ENCODE measurements at regions not wholly inside any gene's neighbourhood (a gene's known extent, or its start where the extent isn't known, plus 50 kb on each side); places are given as distances from the start of the nearest gene placed in this dataset.
A peak's percentile ranks its signal among the peaks of the same experiment; 100 is the strongest.

DNA sequence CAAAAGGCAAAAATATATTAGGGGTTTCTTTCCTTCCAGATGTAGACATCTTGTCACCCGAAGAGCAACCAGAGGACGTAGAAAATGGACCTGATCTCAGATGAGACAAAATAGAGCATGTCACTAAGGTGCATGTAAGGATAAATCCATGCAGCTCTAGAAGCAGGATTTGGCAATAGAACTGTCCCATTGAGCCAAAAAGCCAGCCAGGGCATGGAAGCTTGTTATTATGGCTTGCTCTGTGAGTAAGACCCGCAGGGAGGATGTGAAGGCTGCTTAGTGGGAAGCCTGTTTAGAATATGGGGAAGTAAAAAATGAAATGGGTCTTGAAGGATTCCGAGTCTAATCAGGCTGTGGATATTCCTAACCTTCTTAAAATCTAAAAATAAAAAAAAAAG, 165.6 kb upstream of the MPDZ start:
- Histone ChIP-seq H3K9me3 (ENCODE audit: control insufficient read depth, insufficient read depth, low read depth, low read length) (no peaks in the 10 kb centered on the region), H3K4me3 (ENCODE audit: low read depth, low read length) (no peak overlapping the region), H3K4me1 (ENCODE audit: control insufficient read depth, insufficient read depth, low read length) (peaks cover 3% of the 10 kb centered on the region; the same call in 1 of the 2 replicates), H3K27ac (ENCODE audit: extremely low read depth, low read depth, low read length) (no peak overlapping the region), H3K36me3 (ENCODE audit: control insufficient read depth in 2 of 2, insufficient read depth in 1 of 2, low read length in 2 of 2) (no peaks in the 10 kb centered on the region)
- ChIA-PET CTCF (no interaction called here), POLR2A (no interaction called here)
- TF ChIP-seq ZNF658 (tag by site-specific recombination; IDR thresholded peaks at IDR 0.05) (no peak), ZNF335 (tag by site-specific recombination; conservative IDR thresholded peaks at IDR 0.05) (0 out of 2 replicates have a peak, but pooled peaks have one; percentile 20)

DNA sequence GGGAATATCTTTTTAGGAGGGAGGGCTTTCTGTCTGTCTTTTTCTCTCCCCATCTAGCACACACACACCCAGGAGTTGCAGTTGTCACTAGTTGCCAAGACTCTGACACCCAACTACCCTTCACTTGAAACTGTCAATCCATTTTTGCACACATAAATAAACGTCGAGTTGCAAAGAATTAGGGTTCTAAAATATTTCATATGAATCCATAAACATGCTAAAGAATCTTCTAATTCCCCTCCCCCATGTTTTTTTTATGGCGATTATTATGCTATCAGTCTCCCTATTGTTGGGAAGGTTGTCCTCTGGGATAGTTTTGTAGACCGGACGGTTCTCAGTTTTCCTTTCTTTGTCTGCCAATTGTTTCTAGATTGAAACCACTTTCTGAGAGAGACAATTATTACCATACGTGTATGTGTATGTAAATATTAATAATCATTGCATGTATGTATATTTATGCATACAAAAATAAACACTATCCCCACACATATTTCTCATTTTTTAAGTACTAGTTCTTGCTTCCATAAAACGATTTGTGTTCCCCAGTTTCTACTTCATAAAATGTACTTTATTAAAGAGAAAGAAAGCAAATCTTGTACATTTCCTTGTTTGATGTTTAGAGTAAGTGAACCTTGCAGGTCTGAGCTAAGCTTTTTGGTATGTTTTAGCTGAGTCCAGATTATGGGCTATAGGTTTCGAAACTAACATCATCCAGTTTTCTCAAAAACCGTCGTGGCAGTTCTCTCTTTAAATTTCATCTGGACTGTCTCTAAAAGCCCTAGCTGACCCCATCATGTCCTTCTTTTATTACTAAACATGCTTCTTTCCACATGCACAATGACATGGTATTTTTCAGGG, 165.0 kb upstream of the MPDZ start:
- Histone ChIP-seq H3K4me3 (ENCODE audit: low read depth, low read length) (no peak overlapping the region), H3K36me3 (ENCODE audit: control insufficient read depth in 2 of 2, insufficient read depth in 1 of 2, low read length in 2 of 2) (no peaks in the 10 kb centered on the region), H3K4me1 (ENCODE audit: control insufficient read depth, insufficient read depth, low read length) (peaks cover 3% of the 10 kb centered on the region; the same call in 1 of the 2 replicates), H3K27ac (ENCODE audit: extremely low read depth, low read depth, low read length) (no peak overlapping the region), H3K9me3 (ENCODE audit: control insufficient read depth, insufficient read depth, low read depth, low read length) (no peaks in the 10 kb centered on the region)
- CTCF ChIA-PET = no interaction called here
- TF ChIP-seq ZNF624 (tag by site-specific recombination; IDR thresholded peaks at IDR 0.05) (no peak), ZNF174 (tag by site-specific recombination; IDR thresholded peaks at IDR 0.05) (no peak), ZNF473 (tag by site-specific recombination; IDR thresholded peaks at IDR 0.05) (no peak), ZNF76 (tag by site-specific recombination; IDR thresholded peaks at IDR 0.05; ENCODE audit: borderline replicate concordance, low read depth) (no peak), ZNF366 (tag by site-specific recombination; conservative IDR thresholded peaks at IDR 0.05) (no peak), ZNF664 (tag by site-specific recombination; IDR thresholded peaks at IDR 0.05) (no peak)
- TF ChIP-seq, protein P1, sequence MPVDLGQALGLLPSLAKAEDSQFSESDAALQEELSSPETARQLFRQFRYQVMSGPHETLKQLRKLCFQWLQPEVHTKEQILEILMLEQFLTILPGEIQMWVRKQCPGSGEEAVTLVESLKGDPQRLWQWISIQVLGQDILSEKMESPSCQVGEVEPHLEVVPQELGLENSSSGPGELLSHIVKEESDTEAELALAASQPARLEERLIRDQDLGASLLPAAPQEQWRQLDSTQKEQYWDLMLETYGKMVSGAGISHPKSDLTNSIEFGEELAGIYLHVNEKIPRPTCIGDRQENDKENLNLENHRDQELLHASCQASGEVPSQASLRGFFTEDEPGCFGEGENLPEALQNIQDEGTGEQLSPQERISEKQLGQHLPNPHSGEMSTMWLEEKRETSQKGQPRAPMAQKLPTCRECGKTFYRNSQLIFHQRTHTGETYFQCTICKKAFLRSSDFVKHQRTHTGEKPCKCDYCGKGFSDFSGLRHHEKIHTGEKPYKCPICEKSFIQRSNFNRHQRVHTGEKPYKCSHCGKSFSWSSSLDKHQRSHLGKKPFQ (tag by site-specific recombination; IDR thresholded peaks at IDR 0.05) = no peak
- POLR2A ChIA-PET = no interaction called here

DNA sequence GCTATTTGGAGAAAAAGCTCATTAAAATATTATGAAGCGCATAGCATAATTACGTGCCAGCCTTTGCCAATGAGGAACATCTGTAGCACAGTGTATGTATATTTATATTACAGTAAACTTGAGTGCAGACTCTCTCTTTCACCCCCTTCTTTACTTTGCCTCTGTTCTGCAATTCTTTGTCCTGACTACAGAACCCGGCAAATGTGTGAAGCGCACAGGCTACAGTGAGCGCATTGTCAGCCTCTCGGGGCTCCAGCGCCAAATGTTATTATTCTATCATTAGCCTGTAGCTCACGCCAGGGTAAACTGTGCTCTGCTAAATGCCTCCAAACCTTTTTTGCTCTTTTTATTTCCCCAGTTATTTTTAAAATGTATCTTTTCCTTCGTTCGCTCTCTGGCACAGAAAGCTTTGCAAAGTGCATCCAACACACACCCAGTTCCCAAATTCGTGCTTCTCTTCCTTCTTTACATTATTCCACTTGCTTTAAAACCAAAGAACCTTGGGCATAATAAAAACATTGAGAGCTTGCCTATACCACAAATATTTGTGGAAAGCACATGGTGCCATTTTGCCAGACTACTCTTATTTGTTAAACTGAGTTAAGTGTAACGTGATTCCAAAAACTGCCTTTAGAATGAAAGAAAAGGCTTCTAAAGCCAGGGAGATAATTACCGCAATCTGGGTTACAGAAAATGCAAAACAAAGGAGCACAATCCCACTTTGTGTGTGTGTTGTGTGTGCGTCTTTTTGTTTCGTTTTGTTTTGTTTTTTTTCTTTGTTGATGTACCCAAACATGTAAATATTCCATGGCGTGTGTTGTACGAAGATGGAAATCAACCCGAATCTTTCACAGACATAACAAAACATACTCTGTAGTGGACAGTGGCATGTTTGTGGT, 164.1 kb upstream of the MPDZ start:
- Histone ChIP-seq H3K36me3 (ENCODE audit: control insufficient read depth in 2 of 2, insufficient read depth in 1 of 2, low read length in 2 of 2) (no peaks in the 10 kb centered on the region), H3K4me3 (ENCODE audit: low read depth, low read length) (no peak overlapping the region), H3K4me1 (ENCODE audit: control insufficient read depth, insufficient read depth, low read length) (peaks cover 3% of the 10 kb centered on the region; the same call in 1 of the 2 replicates), H3K27ac (ENCODE audit: extremely low read depth, low read depth, low read length) (no peak overlapping the region), H3K9me3 (ENCODE audit: control insufficient read depth, insufficient read depth, low read depth, low read length) (no peaks in the 10 kb centered on the region)
- ChIA-PET POLR2A (no interaction called here), CTCF (interaction anchor here (0.6 to 1.1 kb wide), 5 partner anchors 15 to 1325 kb away, joined by 3 to 5 read pairs (median 3); no protein-coding TSS in a partner anchor)
- TF ChIP-seq ZNF548 (tag by site-specific recombination; IDR thresholded peaks at IDR 0.05) (no peak), ZNF510 (tag by site-specific recombination; IDR thresholded peaks at IDR 0.05; ENCODE audit: insufficient replicate concordance) (no peak), ZNF747 (tag by site-specific recombination; IDR thresholded peaks at IDR 0.05) (no peak)
- TF ChIP-seq, protein P2, sequence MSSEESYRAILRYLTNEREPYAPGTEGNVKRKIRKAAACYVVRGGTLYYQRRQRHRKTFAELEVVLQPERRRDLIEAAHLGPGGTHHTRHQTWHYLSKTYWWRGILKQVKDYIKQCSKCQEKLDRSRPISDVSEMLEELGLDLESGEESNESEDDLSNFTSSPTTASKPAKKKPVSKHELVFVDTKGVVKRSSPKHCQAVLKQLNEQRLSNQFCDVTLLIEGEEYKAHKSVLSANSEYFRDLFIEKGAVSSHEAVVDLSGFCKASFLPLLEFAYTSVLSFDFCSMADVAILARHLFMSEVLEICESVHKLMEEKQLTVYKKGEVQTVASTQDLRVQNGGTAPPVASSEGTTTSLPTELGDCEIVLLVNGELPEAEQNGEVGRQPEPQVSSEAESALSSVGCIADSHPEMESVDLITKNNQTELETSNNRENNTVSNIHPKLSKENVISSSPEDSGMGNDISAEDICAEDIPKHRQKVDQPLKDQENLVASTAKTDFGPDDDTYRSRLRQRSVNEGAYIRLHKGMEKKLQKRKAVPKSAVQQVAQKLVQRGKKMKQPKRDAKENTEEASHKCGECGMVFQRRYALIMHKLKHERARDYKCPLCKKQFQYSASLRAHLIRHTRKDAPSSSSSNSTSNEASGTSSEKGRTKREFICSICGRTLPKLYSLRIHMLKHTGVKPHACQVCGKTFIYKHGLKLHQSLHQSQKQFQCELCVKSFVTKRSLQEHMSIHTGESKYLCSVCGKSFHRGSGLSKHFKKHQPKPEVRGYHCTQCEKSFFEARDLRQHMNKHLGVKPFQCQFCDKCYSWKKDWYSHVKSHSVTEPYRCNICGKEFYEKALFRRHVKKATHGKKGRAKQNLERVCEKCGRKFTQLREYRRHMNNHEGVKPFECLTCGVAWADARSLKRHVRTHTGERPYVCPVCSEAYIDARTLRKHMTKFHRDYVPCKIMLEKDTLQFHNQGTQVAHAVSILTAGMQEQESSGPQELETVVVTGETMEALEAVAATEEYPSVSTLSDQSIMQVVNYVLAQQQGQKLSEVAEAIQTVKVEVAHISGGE (tag by site-specific recombination; conservative IDR thresholded peaks at IDR 0.05; ENCODE audit: low read depth) = no peak
- TF ChIP-seq, protein P1 (tag by site-specific recombination; IDR thresholded peaks at IDR 0.05) = no peak

Data from HEK293 (cell line).